Neural cell (in vitro differentiated cells): ENCODE measurements at regions not wholly inside any gene's neighbourhood (a gene's known extent, or its start where the extent isn't known, plus 50 kb on each side); places are given as distances from the start of the nearest gene placed in this dataset.

ENCODE experiments used
- EP300 ChIP-seq: fragments of 450-650 bp; conservative IDR thresholded peaks from 2 replicates; pipeline ENCODE4 v1.6.1; 2014; ENCODE audit warnings: antibody characterized with exemption, mild to moderate bottlenecking, moderate library complexity; ENCODE audit not compliant: poor library complexity, severe bottlenecking
- EZH2 ChIP-seq: fragments of 200-600, 300-800 bp; shearing (Covaris generic), sonication (generic); IDR thresholded peaks from 2 replicates; pipeline ENCODE4 v1.6.1; 2014; ENCODE audit warnings: antibody characterized with exemption, low read length, borderline replicate concordance, mild to moderate bottlenecking; ENCODE audit not compliant: insufficient read depth, poor library complexity, severe bottlenecking
- MXI1 ChIP-seq: fragments of 450-650 bp; conservative IDR thresholded peaks from 2 replicates; pipeline ENCODE4 v1.6.1; 2014; ENCODE audit warnings: antibody characterized with exemption, mild to moderate bottlenecking; ENCODE audit not compliant: poor library complexity, severe bottlenecking
- POLR2AphosphoS5 ChIP-seq: IDR thresholded peaks from 2 replicates; pipeline ENCODE4 v1.6.1; 2012
- RAD21 ChIP-seq: fragments of 450-650 bp; conservative IDR thresholded peaks from 2 replicates; pipeline ENCODE4 v1.6.1; 2014; ENCODE audit warnings: antibody characterized with exemption, mild to moderate bottlenecking, moderate library complexity
- TAF1 ChIP-seq: IDR thresholded peaks from 2 replicates; pipeline ENCODE4 v1.6.1; 2012; ENCODE audit warnings: low read depth
- TF ChIP-seq, protein P1 (sequence below): fragments of 450-650 bp; IDR thresholded peaks from 2 replicates; pipeline ENCODE4 v1.5.1; 2014; ENCODE audit warnings: antibody characterized with exemption, mild to moderate bottlenecking, moderate library complexity; ENCODE audit not compliant: poor library complexity, severe bottlenecking
- TF ChIP-seq, protein P2 (sequence below): IDR thresholded peaks from 2 replicates; pipeline ENCODE4 v1.6.1; 2012; ENCODE audit warnings: borderline replicate concordance

DNA sequence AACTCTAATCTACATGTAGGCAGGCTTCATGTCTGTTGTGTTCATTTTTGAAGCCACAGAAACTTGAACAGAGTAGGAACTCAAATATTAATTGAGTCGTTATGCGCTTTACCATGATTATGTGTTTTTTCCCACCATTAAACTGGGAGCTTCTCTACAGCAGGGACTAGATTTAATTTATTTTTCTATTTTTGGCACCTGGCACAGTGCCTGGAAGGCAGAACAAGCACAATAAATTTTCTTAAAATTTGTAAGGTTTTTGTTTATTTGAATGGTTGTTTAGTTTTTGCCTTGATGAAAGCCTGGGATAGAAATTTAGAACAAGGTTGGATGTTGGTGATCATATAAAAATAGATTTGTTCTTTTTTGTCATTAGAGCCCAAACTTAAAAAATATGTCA is 221.7 kb upstream of the PLEKHG7 start:
- TF ChIP-seq, protein P1, sequence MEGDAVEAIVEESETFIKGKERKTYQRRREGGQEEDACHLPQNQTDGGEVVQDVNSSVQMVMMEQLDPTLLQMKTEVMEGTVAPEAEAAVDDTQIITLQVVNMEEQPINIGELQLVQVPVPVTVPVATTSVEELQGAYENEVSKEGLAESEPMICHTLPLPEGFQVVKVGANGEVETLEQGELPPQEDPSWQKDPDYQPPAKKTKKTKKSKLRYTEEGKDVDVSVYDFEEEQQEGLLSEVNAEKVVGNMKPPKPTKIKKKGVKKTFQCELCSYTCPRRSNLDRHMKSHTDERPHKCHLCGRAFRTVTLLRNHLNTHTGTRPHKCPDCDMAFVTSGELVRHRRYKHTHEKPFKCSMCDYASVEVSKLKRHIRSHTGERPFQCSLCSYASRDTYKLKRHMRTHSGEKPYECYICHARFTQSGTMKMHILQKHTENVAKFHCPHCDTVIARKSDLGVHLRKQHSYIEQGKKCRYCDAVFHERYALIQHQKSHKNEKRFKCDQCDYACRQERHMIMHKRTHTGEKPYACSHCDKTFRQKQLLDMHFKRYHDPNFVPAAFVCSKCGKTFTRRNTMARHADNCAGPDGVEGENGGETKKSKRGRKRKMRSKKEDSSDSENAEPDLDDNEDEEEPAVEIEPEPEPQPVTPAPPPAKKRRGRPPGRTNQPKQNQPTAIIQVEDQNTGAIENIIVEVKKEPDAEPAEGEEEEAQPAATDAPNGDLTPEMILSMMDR, result no peak
- TF ChIP-seq POLR2AphosphoS5 (no peak), EP300 (no peak), TAF1 (no peak), EZH2 (no peak), RAD21 (no peak), MXI1 (no peak)
- TF ChIP-seq, protein P2, sequence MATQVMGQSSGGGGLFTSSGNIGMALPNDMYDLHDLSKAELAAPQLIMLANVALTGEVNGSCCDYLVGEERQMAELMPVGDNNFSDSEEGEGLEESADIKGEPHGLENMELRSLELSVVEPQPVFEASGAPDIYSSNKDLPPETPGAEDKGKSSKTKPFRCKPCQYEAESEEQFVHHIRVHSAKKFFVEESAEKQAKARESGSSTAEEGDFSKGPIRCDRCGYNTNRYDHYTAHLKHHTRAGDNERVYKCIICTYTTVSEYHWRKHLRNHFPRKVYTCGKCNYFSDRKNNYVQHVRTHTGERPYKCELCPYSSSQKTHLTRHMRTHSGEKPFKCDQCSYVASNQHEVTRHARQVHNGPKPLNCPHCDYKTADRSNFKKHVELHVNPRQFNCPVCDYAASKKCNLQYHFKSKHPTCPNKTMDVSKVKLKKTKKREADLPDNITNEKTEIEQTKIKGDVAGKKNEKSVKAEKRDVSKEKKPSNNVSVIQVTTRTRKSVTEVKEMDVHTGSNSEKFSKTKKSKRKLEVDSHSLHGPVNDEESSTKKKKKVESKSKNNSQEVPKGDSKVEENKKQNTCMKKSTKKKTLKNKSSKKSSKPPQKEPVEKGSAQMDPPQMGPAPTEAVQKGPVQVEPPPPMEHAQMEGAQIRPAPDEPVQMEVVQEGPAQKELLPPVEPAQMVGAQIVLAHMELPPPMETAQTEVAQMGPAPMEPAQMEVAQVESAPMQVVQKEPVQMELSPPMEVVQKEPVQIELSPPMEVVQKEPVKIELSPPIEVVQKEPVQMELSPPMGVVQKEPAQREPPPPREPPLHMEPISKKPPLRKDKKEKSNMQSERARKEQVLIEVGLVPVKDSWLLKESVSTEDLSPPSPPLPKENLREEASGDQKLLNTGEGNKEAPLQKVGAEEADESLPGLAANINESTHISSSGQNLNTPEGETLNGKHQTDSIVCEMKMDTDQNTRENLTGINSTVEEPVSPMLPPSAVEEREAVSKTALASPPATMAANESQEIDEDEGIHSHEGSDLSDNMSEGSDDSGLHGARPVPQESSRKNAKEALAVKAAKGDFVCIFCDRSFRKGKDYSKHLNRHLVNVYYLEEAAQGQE, result no peak
